Kidney (tissue), 13 donors: ENCODE measurements at regions not wholly inside any gene's neighbourhood (a gene's known extent, or its start where the extent isn't known, plus 50 kb on each side); places are given as distances from the start of the nearest gene placed in this dataset.

ENCODE experiments used
- DNase-seq, 5 donors: peaks; one replicate each; pipeline ENCODE4 v3.0.0-alpha.2; 2013 to 2020
- FAIRE-seq: peaks from 2 replicates; lab custom pipeline; 2012; peaks lifted over from hg19 to GRCh38; lab: Jason Lieb, UNC
- H3K27ac ChIP-seq, 2 donors: one replicate each; pipeline ENCODE4 v1.7.0; 2013; ENCODE audit warnings: low read depth in 2 of 2, low read length in 2 of 2, inconsistent platforms in 1 of 2
- H3K27me3 ChIP-seq: one replicate; pipeline ENCODE4 v1.7.1; 2013; ENCODE audit warnings: low read length, inconsistent platforms; ENCODE audit not compliant: control insufficient read depth, insufficient read depth
- H3K36me3 ChIP-seq, 3 donors: one replicate each; pipeline versions ENCODE4 v1.7.0 to v1.7.1; 2013; ENCODE audit warnings: low read length in 3 of 3, control low read depth in 1 of 3, inconsistent platforms in 1 of 3; ENCODE audit not compliant: insufficient read depth in 3 of 3, control insufficient read depth in 2 of 3
- H3K4me1 ChIP-seq, 3 donors: one replicate each; pipeline versions ENCODE4 v1.7.0 to v1.7.1; 2013; ENCODE audit warnings: low read length in 3 of 3, inconsistent platforms in 1 of 3, low read depth in 1 of 3; ENCODE audit not compliant: control insufficient read depth in 2 of 3, insufficient read depth in 2 of 3
- H3K4me3 ChIP-seq, 3 donors: one replicate each; pipeline versions ENCODE4 v1.7.0 to v1.8.1; 2013; ENCODE audit warnings: low read length in 3 of 3, control low read depth in 1 of 3, inconsistent platforms in 1 of 3
- H3K9ac ChIP-seq, 3 donors: one replicate each; pipeline versions ENCODE4 v1.7.0 to v1.7.1; 2013; ENCODE audit warnings: low read length in 3 of 3, control low read depth in 1 of 3, inconsistent platforms in 1 of 3
- H3K9me3 ChIP-seq, 3 donors: one replicate each; pipeline versions ENCODE4 v1.7.0 to v1.7.1; 2013; ENCODE audit warnings: low read length in 3 of 3, control low read depth in 1 of 3, inconsistent platforms in 1 of 3; ENCODE audit not compliant: control insufficient read depth in 2 of 3, insufficient read depth in 1 of 3
- intact Hi-C: fragments of 100-400 bp; cut with DNase I; formaldehyde crosslinking; loops from one replicate; pipeline ENCODE4 v1.11.1; 2022
- TF ChIP-seq, protein P1 (sequence below): IDR thresholded peaks from 3 replicates; pipeline ENCODE4 v1.5.1; 2012; ENCODE audit warnings: mild to moderate bottlenecking, moderate library complexity, borderline replicate concordance; ENCODE audit not compliant: insufficient read depth; ENCODE audit errors: extremely low read depth
- donor health status: control.
- donor health status: control.
- donor health status: control.
- donor health status: control.
- donor health status: control.
- donor health status: DM: yes; HTN: yes; CAD: no.
- donor health status: Normal renal cell carcinoma (clear cell type).

DNA sequence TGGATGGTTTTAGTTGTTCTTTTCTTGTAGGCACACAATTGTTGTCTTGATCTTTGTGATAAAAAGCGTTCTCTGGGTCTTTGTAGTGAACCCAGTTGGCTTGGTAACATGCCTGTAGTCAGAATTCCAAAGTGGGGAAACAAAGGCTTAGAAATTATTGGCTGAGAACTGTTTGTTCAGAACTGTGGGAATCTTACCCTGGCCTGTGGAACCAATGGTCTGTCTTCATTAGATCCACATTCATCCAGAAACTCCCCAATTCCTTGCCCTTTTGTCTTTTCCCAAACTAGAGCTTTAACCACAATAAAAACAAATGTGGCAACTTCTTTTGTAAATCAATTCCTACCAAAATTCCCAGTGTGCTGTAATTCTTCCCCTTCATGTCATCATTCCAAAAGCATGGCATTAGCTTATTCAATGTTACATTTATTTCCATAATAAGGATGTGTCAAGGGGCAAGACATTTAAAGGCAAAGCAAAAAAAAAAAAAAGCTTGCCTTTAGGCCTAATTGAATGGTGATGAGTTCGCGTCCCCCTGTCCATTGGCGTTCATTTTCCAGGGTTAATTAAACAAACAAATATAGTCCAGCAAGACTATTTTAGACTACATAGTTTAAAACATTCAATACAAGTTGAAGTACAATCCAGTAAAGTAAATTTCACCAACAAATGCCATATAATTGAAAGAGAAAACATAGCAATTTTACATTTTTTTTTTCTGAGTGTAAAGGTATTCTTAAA, 249.8 kb upstream of the ZNF608 start:
- no peak for FAIRE-seq
- Histone ChIP-seq H3K4me1 (no peaks in the 10 kb centered on the region), H3K9me3 (no peaks in the 10 kb centered on the region), H3K4me3 (no peak overlapping the region), H3K27me3 (no peaks in the 10 kb centered on the region), H3K9ac (no peak overlapping the region), H3K36me3 (no peaks in the 10 kb centered on the region), H3K27ac (no peak overlapping the region)
- TF ChIP-seq, protein P1, sequence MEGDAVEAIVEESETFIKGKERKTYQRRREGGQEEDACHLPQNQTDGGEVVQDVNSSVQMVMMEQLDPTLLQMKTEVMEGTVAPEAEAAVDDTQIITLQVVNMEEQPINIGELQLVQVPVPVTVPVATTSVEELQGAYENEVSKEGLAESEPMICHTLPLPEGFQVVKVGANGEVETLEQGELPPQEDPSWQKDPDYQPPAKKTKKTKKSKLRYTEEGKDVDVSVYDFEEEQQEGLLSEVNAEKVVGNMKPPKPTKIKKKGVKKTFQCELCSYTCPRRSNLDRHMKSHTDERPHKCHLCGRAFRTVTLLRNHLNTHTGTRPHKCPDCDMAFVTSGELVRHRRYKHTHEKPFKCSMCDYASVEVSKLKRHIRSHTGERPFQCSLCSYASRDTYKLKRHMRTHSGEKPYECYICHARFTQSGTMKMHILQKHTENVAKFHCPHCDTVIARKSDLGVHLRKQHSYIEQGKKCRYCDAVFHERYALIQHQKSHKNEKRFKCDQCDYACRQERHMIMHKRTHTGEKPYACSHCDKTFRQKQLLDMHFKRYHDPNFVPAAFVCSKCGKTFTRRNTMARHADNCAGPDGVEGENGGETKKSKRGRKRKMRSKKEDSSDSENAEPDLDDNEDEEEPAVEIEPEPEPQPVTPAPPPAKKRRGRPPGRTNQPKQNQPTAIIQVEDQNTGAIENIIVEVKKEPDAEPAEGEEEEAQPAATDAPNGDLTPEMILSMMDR, result no peak
- no peak for DNase-seq
- intact Hi-C loops, result no loop called here

- H3K36me3 ChIP-seq, result no peaks in the 10 kb centered on the region
- H3K9me3 ChIP-seq, result no peaks in the 10 kb centered on the region
- FAIRE-seq (no peak), DNase-seq (no peak)
- H3K4me3 ChIP-seq, result no peak overlapping the region
- TF ChIP-seq, protein P1, result no peak
- H3K4me1 ChIP-seq, result no peaks in the 10 kb centered on the region
- no peaks in the 10 kb centered on the region for H3K27me3 ChIP-seq
- intact Hi-C loops, result no loop called here
- H3K27ac ChIP-seq, result no peak overlapping the region
- no peak overlapping the region for H3K9ac ChIP-seq
These were observed 250.3 kb upstream of the ZNF608 start for GRCh38 chr5:124996764-124997077.

DNA sequence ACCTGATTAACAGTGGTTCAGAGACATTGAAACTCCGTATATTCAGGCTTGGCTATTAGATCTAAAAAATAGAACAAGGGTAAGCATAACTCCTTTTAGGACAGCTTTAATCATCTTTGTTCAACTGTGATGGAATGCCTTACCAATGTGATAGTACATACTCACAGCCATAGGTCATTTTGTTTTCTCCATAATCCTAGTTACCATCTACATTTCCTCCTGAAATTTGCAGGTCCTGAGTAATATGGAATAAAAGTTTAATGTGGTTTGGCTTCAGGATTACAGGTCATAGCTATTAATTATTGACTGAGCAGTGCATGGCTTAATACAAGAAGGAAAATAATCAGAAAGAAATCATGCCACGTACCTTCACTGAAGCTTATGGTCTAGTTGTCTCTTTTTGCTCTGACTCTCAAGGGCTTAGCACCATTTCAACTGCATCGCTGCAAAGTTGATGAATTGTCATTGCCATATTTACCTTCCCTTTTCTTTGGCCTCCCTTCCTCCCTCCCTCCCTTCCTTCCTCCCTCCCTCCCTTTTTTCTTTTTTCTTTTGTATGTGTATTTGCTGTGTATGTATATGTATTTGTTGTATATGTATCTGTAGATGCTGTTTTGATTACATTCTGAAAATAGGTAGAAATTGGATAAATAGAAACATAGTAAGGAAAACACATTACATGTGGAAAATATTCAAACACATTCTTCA, 250.9 kb upstream of the ZNF608 start:
- H3K36me3 ChIP-seq, result no peaks in the 10 kb centered on the region
- no peak for FAIRE-seq
- intact Hi-C loops, result no loop called here
- no peak for DNase-seq
- H3K4me3 ChIP-seq, result no peak overlapping the region
- TF ChIP-seq, protein P1, result no peak
- H3K27me3 ChIP-seq, result no peaks in the 10 kb centered on the region
- no peaks in the 10 kb centered on the region for H3K9me3 ChIP-seq
- no peak overlapping the region for H3K27ac ChIP-seq
- H3K4me1 ChIP-seq, result no peaks in the 10 kb centered on the region
- no peak overlapping the region for H3K9ac ChIP-seq
